Esophagus (tissue), 2 donors: ENCODE measurements at regions not wholly inside any gene's neighbourhood (a gene's known extent, or its start where the extent isn't known, plus 50 kb on each side); places are given as distances from the start of the nearest gene placed in this dataset.

ENCODE experiments used
- H3K27ac ChIP-seq, 2 donors: one replicate each; pipeline ENCODE4 v1.5.1; 2013; ENCODE audit warnings: low read depth in 2 of 2, mild to moderate bottlenecking in 2 of 2, inconsistent platforms in 1 of 2, low read length in 1 of 2, moderate library complexity in 1 of 2
- H3K27me3 ChIP-seq, 2 donors: one replicate each; pipeline ENCODE4 v1.6.1; 2013; ENCODE audit warnings: low read length in 2 of 2, control low read depth in 1 of 2, mild to moderate bottlenecking in 1 of 2; ENCODE audit not compliant: insufficient read depth in 2 of 2, control insufficient read depth in 1 of 2
- H3K36me3 ChIP-seq, 2 donors: one replicate each; pipeline ENCODE4 v1.6.1; 2013; ENCODE audit warnings: low read length in 1 of 2; ENCODE audit not compliant: control insufficient read depth in 2 of 2, insufficient read depth in 2 of 2
- H3K4me1 ChIP-seq, 2 donors: one replicate each; pipeline ENCODE4 v1.6.1; 2013; ENCODE audit warnings: low read length in 1 of 2; ENCODE audit not compliant: control insufficient read depth in 2 of 2, insufficient read depth in 2 of 2
- H3K4me3 ChIP-seq, 2 donors: one replicate each; pipeline ENCODE4 v1.5.1; 2013; ENCODE audit warnings: low read length in 2 of 2, mild to moderate bottlenecking in 2 of 2, low read depth in 1 of 2, moderate library complexity in 1 of 2
- H3K9me3 ChIP-seq, 2 donors: one replicate each; pipeline ENCODE4 v1.6.1; 2013; ENCODE audit warnings: mild to moderate bottlenecking in 2 of 2, low read depth in 1 of 2, low read length in 1 of 2, moderate library complexity in 1 of 2; ENCODE audit not compliant: control insufficient read depth in 2 of 2, insufficient read depth in 1 of 2
- WGBS, 2 donors: extraction: QIAGEN DNeasy Blood & Tissue Kit; methylation state at CpG; one replicate each; pipeline ENCODE4 v1.1.7; 2013; 5-methylcytosine and 5-hydroxymethylcytosine counted together
- donor health status: healthy with polysubstance abuse.
- donor health status: Bipolar disorder and iron deficiency.

DNA sequence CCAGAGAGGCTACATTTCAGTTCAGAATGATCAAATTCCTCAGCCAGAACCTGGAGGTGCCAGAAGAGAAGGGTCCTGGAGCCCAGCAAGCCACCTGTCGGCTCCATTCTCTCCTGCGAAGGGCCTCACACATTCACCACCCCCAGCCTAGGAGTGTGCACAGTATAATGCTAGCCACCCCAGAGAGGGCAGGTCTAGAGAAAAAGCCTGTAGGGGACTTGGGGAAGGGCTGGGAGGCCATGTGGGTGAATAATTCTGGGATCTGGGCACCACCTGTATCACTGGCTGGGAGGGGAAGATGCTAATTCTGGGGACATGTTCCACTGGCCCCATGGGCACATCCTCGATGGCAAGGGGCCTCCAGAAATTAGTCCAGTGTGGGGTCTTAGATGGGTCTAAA is 127.6 kb upstream of the HNMT start:
- Histone ChIP-seq H3K36me3 (no peaks in the 10 kb centered on the region), H3K4me3 (no peak overlapping the region), H3K9me3 (no peaks in the 10 kb centered on the region), H3K27ac (no peak overlapping the region), H3K4me1 (no peaks in the 10 kb centered on the region), H3K27me3 (no peaks in the 10 kb centered on the region)
- 88 to 97% methylated on average over 3 of the region's 3 CpGs for WGBS, 2 donors

DNA sequence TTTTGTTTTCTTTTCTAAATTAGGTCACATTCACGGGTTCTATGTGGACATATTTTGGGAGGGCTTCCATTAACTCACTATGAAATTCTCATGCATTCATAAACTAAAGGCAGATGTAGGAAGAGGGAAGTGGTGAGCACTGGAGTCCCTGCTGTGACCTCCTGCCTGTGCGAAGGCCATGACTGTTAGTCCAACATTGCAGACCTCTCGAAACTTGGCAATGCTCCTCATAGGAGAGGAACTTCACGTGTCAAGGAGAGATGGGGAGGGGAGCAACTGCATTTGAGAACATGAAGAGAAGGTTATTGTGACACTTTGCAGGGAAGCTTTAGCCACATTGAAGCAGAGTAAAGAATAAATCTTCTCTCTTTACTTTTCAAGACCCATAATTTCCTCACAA is 126.4 kb upstream of the HNMT start:
- Histone ChIP-seq H3K4me3 (no peak overlapping the region), H3K36me3 (no peaks in the 10 kb centered on the region), H3K9me3 (no peaks in the 10 kb centered on the region), H3K4me1 (no peaks in the 10 kb centered on the region), H3K27ac (no peak overlapping the region), H3K27me3 (no peaks in the 10 kb centered on the region)
- 56 to 59% methylated on average over 4 of the region's 4 CpGs for WGBS, 2 donors

DNA sequence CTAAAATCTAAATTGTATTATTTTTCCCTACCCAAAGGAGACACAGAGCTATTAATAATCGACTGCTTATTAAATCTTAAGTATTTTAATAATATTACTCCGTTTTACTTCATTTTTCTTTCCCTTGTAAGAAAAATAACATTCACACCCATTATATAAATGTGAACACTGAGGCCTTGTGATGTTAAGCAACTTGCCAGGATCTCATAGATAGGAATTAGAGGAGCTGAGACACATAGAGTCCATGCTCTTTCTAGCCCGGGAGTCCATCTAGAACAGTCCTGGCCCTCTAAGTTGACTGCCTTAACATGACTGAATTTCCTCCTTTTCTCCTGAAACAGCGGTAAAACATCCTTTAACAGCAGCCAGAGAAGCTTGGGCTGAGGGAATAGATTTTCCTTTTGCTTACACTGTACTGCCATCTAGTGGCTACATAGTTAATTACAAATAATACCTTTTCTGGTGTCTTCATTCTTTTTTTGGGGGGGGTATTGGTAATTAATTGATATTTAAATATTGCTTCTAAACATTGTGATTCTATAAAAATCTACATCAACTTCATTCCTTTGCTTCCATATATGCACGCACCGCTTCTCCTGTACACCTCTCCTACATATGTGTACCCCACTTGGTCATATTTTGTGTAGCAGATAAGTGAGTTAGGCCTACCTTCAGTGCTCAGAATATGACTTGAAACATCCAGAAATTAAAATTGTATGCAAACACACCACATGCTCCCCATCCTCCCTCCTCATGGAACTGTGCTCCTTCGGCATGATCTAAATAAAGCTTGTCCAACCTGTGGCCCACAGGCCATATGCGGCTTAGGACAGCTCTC is 125.8 kb upstream of the HNMT start:
- 38 to 40% methylated on average over 8 of the region's 8 CpGs for WGBS, 2 donors
- H3K4me3 ChIP-seq: no peak overlapping the region
- no peak overlapping the region for H3K27ac ChIP-seq
- H3K9me3 ChIP-seq: no peaks in the 10 kb centered on the region
- no peaks in the 10 kb centered on the region for H3K4me1 ChIP-seq
- H3K36me3 ChIP-seq: no peaks in the 10 kb centered on the region
- H3K27me3 ChIP-seq: no peaks in the 10 kb centered on the region

- Histone ChIP-seq H3K27ac (no peak overlapping the region), H3K36me3 (no peaks in the 10 kb centered on the region), H3K4me3 (no peak overlapping the region), H3K4me1 (no peaks in the 10 kb centered on the region), H3K27me3 (no peaks in the 10 kb centered on the region), H3K9me3 (no peaks in the 10 kb centered on the region)
Measured at GRCh38 chr2:137842430-137842829, 121.8 kb upstream of the HNMT start.

DNA sequence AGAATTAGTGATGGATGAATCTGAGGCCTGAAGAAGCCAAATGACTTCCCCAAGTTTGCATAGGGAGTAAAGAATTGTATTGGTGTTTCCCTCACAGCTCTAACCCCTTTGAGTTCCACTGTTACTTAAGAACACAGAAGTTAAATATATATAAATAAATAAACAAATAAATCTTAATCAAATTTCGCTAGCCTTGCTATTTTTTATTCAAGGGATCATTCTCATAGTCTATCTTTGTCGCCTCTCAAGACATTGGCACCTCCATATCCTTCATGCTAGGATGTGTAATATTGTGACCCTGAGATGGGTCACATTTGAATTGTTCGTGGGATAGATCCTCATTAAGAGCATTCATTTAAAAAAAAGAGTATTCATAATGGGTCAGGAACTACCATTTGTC is 121.3 kb upstream of the HNMT start:
- Histone ChIP-seq H3K36me3 (no peaks in the 10 kb centered on the region), H3K27ac (no peak overlapping the region), H3K27me3 (no peaks in the 10 kb centered on the region), H3K4me1 (no peaks in the 10 kb centered on the region), H3K4me3 (no peak overlapping the region), H3K9me3 (no peaks in the 10 kb centered on the region)
- 62 to 78% methylated on average over 3 of the region's 3 CpGs for WGBS, 2 donors

- no peaks in the 10 kb centered on the region for H3K36me3 ChIP-seq
- no peak overlapping the region for H3K27ac ChIP-seq
- no peaks in the 10 kb centered on the region for H3K27me3 ChIP-seq
- no peaks in the 10 kb centered on the region for H3K4me1 ChIP-seq
- H3K9me3 ChIP-seq: no peaks in the 10 kb centered on the region
- no peak overlapping the region for H3K4me3 ChIP-seq
Measured at GRCh38 chr2:137845422-137845821, 118.9 kb upstream of the HNMT start.

- WGBS, 2 donors: 48 to 52% methylated on average over 2 of the region's 2 CpGs
Measured at GRCh38 chr2:137846993-137847392, 117.3 kb upstream of the HNMT start.

DNA sequence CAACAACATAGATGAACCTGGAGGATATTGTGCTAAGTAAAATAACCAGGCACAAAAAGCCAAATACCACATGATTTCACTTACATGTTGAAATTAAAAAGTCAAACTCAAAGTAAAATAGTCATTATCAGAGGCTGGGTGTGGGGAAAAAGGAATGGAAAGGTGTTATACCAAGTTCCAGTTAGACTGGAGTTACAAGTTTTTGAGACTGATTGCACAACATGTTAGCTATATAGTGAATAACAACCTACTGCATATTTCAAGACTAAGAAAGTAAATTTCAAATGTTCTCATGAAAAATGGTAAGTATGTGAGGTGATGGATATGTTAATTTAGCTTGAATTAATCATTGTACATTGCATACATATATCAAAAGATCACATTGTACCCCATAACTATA is 116.8 kb upstream of the HNMT start:
- peak overlapping the region in 1 of 2 donors; percentile 49 for H3K27ac ChIP-seq
- no peaks in the 10 kb centered on the region for H3K36me3 ChIP-seq
- H3K27me3 ChIP-seq: no peaks in the 10 kb centered on the region
- no peaks in the 10 kb centered on the region for H3K4me1 ChIP-seq
- no peaks in the 10 kb centered on the region for H3K9me3 ChIP-seq
- H3K4me3 ChIP-seq: peak overlapping the region in 1 of 2 donors; percentile 7

More at GRCh38 chr2:137846993-137847392, 117.3 kb upstream of the HNMT start:
- H3K27ac ChIP-seq: peak overlapping the region in 1 of 2 donors; percentile 49
- H3K27me3 ChIP-seq: no peaks in the 10 kb centered on the region
- H3K9me3 ChIP-seq: no peaks in the 10 kb centered on the region
- no peaks in the 10 kb centered on the region for H3K4me1 ChIP-seq
- H3K4me3 ChIP-seq: peak overlapping the region in 1 of 2 donors; percentile 7
- H3K36me3 ChIP-seq: no peaks in the 10 kb centered on the region

DNA sequence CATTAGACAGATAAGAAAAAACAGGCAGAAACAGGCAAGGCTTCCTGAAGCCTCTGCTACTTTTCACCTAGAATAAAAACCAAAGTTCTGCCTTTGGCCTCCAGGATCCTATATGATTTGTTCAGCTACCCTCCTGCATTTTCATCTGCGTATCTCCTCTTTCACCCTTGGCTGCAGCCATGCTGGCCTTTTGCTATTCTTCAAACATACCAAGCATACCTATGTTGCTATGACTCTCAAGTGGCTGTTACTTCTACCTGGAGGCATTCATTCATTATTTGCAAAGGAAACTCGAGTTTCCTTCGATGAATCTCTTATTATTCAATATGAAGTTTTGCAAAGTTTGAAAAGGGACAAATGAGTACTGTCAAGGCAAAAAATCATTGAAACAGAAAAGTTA is 106.4 kb upstream of the HNMT start:
- Histone ChIP-seq H3K4me3 (no peak overlapping the region), H3K27me3 (no peaks in the 10 kb centered on the region), H3K4me1 (no peaks in the 10 kb centered on the region), H3K9me3 (no peaks in the 10 kb centered on the region), H3K27ac (no peak overlapping the region), H3K36me3 (no peaks in the 10 kb centered on the region)
- WGBS, 2 donors: 54 to 58% methylated on average over 3 of the region's 3 CpGs

GRCh38 chr2:137862651-137863050 is 101.6 kb upstream of the HNMT start:
- Histone ChIP-seq H3K9me3 (no peaks in the 10 kb centered on the region), H3K36me3 (no peaks in the 10 kb centered on the region), H3K4me3 (no peak overlapping the region), H3K27me3 (no peaks in the 10 kb centered on the region), H3K4me1 (no peaks in the 10 kb centered on the region), H3K27ac (no peak overlapping the region)
- 88 to 89% methylated on average over 2 of the region's 2 CpGs for WGBS, 2 donors
